Calu3 (cell line): ENCODE measurements at regions not wholly inside any gene's neighbourhood (a gene's known extent, or its start where the extent isn't known, plus 50 kb on each side); places are given as distances from the start of the nearest gene placed in this dataset.

Experiments
- BruUV-seq: library from RNA; stranded (reverse); fragments of 400-500 nt; replicated peaks from 2 replicates; lab custom pipeline; 2021; lab: Mats Ljungman, UMichigan
- CTCF ChIA-PET: fragments of 300-600 bp; sonication (Branson Sonifier 250); formaldehyde crosslinking; loops from one replicate; lab custom pipeline; 2022; ENCODE audit warnings: antibody characterized with exemption; lab: Charles Lee
- DNase-seq: peaks from one replicate; pipeline ENCODE4 v3.0.0; 2022
- H3K27ac Mint-ChIP-seq: one replicate; pipeline ENCODE4 v1.8.0; 2022; ENCODE audit warnings: mixed read lengths; ENCODE audit not compliant: unreplicated experiment
- H3K27me3 Mint-ChIP-seq: one replicate; pipeline ENCODE4 v1.8.0; 2022; ENCODE audit warnings: mixed read lengths; ENCODE audit not compliant: unreplicated experiment
- H3K36me3 Mint-ChIP-seq: one replicate; pipeline ENCODE4 v1.8.0; 2022; ENCODE audit warnings: mild to moderate bottlenecking, moderate library complexity, mixed read lengths; ENCODE audit not compliant: insufficient read depth, unreplicated experiment
- H3K4me1 Mint-ChIP-seq: one replicate; pipeline ENCODE4 v1.8.0; 2022; ENCODE audit warnings: mild to moderate bottlenecking, low read depth, mixed read lengths; ENCODE audit not compliant: unreplicated experiment
- H3K4me3 Mint-ChIP-seq: one replicate; pipeline ENCODE4 v1.8.0; 2022; ENCODE audit warnings: mild to moderate bottlenecking, low read depth, moderate library complexity, mixed read lengths; ENCODE audit not compliant: unreplicated experiment
- H3K9me3 Mint-ChIP-seq: one replicate; pipeline ENCODE4 v1.8.0; 2022; ENCODE audit warnings: low read depth, mixed read lengths; ENCODE audit not compliant: unreplicated experiment
- intact Hi-C: fragments of 100-400 bp; cut with micrococcal nuclease; formaldehyde crosslinking; loops from one replicate; pipeline ENCODE4 v1.10.0; 2022; ENCODE audit not compliant: unreplicated experiment
- TF ChIP-seq, protein P1 (sequence below): fragments of 200-600 bp; IDR thresholded peaks from one replicate; pipeline ENCODE4 v1.8.0; 2022; ENCODE audit warnings: antibody characterized with exemption; ENCODE audit not compliant: unreplicated experiment

GRCh38 chr18:41842886-41843285 lies 112.1 kb upstream of the PIK3C3 start:
- CTCF ChIA-PET, result no interaction called here
- no TSS peak for BruUV-seq
- Mint-ChIP-seq H3K9me3 (no peaks in the 10 kb centered on the region), H3K27ac (no peak overlapping the region), H3K36me3 (no peaks in the 10 kb centered on the region), H3K4me1 (no peaks in the 10 kb centered on the region), H3K4me3 (no peak overlapping the region), H3K27me3 (peaks cover 47% of the 10 kb centered on the region)
- intact Hi-C loops, result no loop called here
- no peak for DNase-seq
- TF ChIP-seq, protein P1, sequence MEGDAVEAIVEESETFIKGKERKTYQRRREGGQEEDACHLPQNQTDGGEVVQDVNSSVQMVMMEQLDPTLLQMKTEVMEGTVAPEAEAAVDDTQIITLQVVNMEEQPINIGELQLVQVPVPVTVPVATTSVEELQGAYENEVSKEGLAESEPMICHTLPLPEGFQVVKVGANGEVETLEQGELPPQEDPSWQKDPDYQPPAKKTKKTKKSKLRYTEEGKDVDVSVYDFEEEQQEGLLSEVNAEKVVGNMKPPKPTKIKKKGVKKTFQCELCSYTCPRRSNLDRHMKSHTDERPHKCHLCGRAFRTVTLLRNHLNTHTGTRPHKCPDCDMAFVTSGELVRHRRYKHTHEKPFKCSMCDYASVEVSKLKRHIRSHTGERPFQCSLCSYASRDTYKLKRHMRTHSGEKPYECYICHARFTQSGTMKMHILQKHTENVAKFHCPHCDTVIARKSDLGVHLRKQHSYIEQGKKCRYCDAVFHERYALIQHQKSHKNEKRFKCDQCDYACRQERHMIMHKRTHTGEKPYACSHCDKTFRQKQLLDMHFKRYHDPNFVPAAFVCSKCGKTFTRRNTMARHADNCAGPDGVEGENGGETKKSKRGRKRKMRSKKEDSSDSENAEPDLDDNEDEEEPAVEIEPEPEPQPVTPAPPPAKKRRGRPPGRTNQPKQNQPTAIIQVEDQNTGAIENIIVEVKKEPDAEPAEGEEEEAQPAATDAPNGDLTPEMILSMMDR, result no peak

DNA sequence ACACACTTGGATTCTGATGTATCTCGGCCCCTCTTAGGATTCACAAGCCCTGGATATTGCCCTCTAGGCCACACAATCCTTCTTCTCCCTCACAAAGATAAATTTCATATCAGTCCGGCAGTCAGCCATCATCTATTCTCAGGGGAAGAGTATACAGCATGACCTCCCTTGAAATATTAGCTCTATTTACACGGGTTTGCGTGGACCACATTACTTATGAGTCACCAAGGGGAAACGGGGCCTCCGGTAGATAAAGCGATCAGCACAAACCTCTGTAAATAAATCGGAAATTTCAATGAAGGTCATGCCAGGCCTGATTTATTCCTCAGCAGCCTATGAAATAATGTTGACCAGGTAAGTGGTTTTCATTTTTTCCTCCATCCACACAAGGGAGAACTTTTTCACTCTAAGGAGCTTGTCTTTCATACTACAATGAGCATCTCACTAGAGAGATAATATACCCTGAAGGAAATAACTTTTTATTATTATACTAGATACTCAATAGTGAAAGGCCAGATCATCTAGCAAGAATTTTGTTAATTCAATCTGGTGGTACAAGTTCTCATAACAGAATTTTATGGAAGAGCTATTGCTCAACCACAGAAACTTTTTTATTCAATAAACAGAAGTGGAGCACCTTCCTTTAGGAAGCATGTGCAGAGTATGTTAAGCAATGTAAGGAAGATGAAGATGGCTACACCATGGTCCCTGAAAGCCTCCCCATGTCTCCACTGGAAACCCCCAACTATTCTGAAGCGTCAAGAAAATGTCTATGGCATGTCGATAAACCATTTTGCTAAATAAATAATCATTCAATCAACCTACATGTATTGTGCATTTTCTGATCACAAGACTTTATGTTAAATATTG lies 125.2 kb upstream of the PIK3C3 start:
- intact Hi-C loops, result no loop called here
- no peak overlapping the region for H3K4me3 Mint-ChIP-seq
- DNase-seq, result peak; percentile 5
- H3K27ac Mint-ChIP-seq, result no peak overlapping the region
- no TSS peak for BruUV-seq
- peaks cover 40% of the 10 kb centered on the region for H3K27me3 Mint-ChIP-seq
- TF ChIP-seq, protein P1, result no peak
- no peaks in the 10 kb centered on the region for H3K4me1 Mint-ChIP-seq
- H3K36me3 Mint-ChIP-seq, result no peaks in the 10 kb centered on the region
- H3K9me3 Mint-ChIP-seq, result no peaks in the 10 kb centered on the region
- CTCF ChIA-PET, result no interaction called here

GRCh38 chr18:41828137-41828536 lies 126.9 kb upstream of the PIK3C3 start:
- BruUV-seq, result no TSS peak
- no peak overlapping the region for H3K4me3 Mint-ChIP-seq
- CTCF ChIA-PET, result no interaction called here
- DNase-seq, result no peak
- no peaks in the 10 kb centered on the region for H3K9me3 Mint-ChIP-seq
- no peak overlapping the region for H3K27ac Mint-ChIP-seq
- intact Hi-C loops, result no loop called here
- H3K36me3 Mint-ChIP-seq, result no peaks in the 10 kb centered on the region
- H3K27me3 Mint-ChIP-seq, result peaks cover 36% of the 10 kb centered on the region
- TF ChIP-seq, protein P1, result no peak
- no peaks in the 10 kb centered on the region for H3K4me1 Mint-ChIP-seq

DNA sequence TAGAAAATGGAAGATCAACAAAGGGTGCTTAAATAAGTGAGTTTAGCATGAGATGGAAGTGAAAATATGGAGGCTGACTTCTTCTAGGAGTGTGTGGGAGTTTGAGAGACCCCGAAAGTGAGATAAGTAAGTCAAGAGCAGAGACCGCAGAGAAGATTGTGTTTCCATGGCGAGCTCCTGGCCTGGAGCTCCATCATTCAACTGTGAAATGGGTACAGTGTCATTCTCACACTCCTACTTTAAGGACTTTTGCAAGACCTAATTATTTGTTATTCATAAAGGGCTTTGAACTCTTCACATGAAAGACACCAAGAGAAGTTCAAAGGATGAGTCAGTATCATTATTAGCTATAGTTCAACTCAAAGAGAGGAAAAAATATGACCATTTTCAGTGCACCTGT lies 134.2 kb upstream of the PIK3C3 start:
- peaks cover 33% of the 10 kb centered on the region for H3K27me3 Mint-ChIP-seq
- no peak overlapping the region for H3K4me3 Mint-ChIP-seq
- BruUV-seq, result no TSS peak
- no peak overlapping the region for H3K27ac Mint-ChIP-seq
- DNase-seq, result no peak
- no peaks in the 10 kb centered on the region for H3K4me1 Mint-ChIP-seq
- CTCF ChIA-PET, result no interaction called here
- no peaks in the 10 kb centered on the region for H3K36me3 Mint-ChIP-seq
- intact Hi-C loops, result no loop called here
- H3K9me3 Mint-ChIP-seq, result no peaks in the 10 kb centered on the region
- TF ChIP-seq, protein P1, result no peak
